ENCODE measurements at regions not wholly inside any gene's neighbourhood (a gene's known extent, or its start where the extent isn't known, plus 50 kb on each side); places are given as distances from the start of the nearest gene placed in this dataset.

GRCh38 chr7:91683823-91684222 is 196.7 kb downstream of the MTERF1 start:
- no peaks in the 10 kb centered on the region for H3K36me3 ChIP-seq
- TF ChIP-seq POLR2A (IDR thresholded peaks at IDR 0.05) (no peak), CTCF (IDR thresholded peaks at IDR 0.05) (no peak), POLR2AphosphoS5 (IDR thresholded peaks at IDR 0.05) (no peak)
- no peak overlapping the region for H3K4me3 ChIP-seq
- no peak overlapping the region for H3K27ac ChIP-seq
- intact Hi-C loops (cut with DNase I; ENCODE audit: low total_unique reads), result no loop called here
- no peaks in the 10 kb centered on the region for H3K4me1 ChIP-seq
- H3K9me3 ChIP-seq, result peaks cover 10 to 14% of the 10 kb centered on the region in 2 donors
- H3K27me3 ChIP-seq, result no peaks in the 10 kb centered on the region
- no peak for DNase-seq (ENCODE audit: low spot score in 2 of 2)

GRCh38 chr7:91685544-91685943 is 195.0 kb downstream of the MTERF1 start:
- Histone ChIP-seq H3K4me1 (no peaks in the 10 kb centered on the region), H3K27ac (no peak overlapping the region), H3K9me3 (peaks cover 10 to 14% of the 10 kb centered on the region in 2 donors), H3K27me3 (no peaks in the 10 kb centered on the region), H3K36me3 (no peaks in the 10 kb centered on the region), H3K4me3 (no peak overlapping the region)
- DNase-seq (ENCODE audit: low spot score in 2 of 2), result no peak
- intact Hi-C loops (cut with DNase I; ENCODE audit: low total_unique reads), result no loop called here
- TF ChIP-seq POLR2A (IDR thresholded peaks at IDR 0.05) (no peak), CTCF (IDR thresholded peaks at IDR 0.05) (no peak), POLR2AphosphoS5 (IDR thresholded peaks at IDR 0.05) (no peak)

GRCh38 chr7:91690541-91691070 is 189.9 kb downstream of the MTERF1 start:
- no peak for TF ChIP-seq POLR2A (IDR thresholded peaks at IDR 0.05)
- TF ChIP-seq CTCF (IDR thresholded peaks at IDR 0.05), result no peak
- TF ChIP-seq POLR2AphosphoS5 (IDR thresholded peaks at IDR 0.05), result no peak
- H3K4me1 ChIP-seq, result no peaks in the 10 kb centered on the region

GRCh38 chr7:91691865-91692264 is 188.6 kb downstream of the MTERF1 start:
- no peak for DNase-seq (ENCODE audit: low spot score in 2 of 2)
- Histone ChIP-seq H3K4me3 (no peak overlapping the region), H3K36me3 (no peaks in the 10 kb centered on the region), H3K27ac (no peak overlapping the region), H3K9me3 (no peaks in the 10 kb centered on the region), H3K27me3 (no peaks in the 10 kb centered on the region), H3K4me1 (no peaks in the 10 kb centered on the region)
- intact Hi-C loops (cut with DNase I; ENCODE audit: low total_unique reads), result no loop called here
- TF ChIP-seq POLR2AphosphoS5 (IDR thresholded peaks at IDR 0.05) (no peak), POLR2A (IDR thresholded peaks at IDR 0.05) (no peak), CTCF (IDR thresholded peaks at IDR 0.05) (no peak)

More at GRCh38 chr7:91690541-91691070, 189.9 kb downstream of the MTERF1 start:
- Histone ChIP-seq H3K36me3 (no peaks in the 10 kb centered on the region), H3K27ac (no peak overlapping the region), H3K27me3 (no peaks in the 10 kb centered on the region), H3K4me3 (no peak overlapping the region), H3K9me3 (no peaks in the 10 kb centered on the region)
- intact Hi-C loops (cut with DNase I; ENCODE audit: low total_unique reads), result no loop called here
- no peak for DNase-seq (ENCODE audit: low spot score in 2 of 2)

- DNase-seq (ENCODE audit: low spot score in 2 of 2), result no peak
Measured at GRCh38 chr7:91692800-91693199, 187.7 kb downstream of the MTERF1 start.

More at GRCh38 chr7:91692800-91693199, 187.7 kb downstream of the MTERF1 start:
- no peak for TF ChIP-seq POLR2AphosphoS5 (IDR thresholded peaks at IDR 0.05)
- H3K27me3 ChIP-seq, result no peaks in the 10 kb centered on the region
- H3K36me3 ChIP-seq, result no peaks in the 10 kb centered on the region
- H3K4me3 ChIP-seq, result no peak overlapping the region
- peak overlapping the region in 1 of 2 donors; percentile 81 for H3K27ac ChIP-seq
- no peaks in the 10 kb centered on the region for H3K9me3 ChIP-seq
- intact Hi-C loops (cut with DNase I; ENCODE audit: low total_unique reads), result no loop called here
- H3K4me1 ChIP-seq, result no peaks in the 10 kb centered on the region
